GM18870 (cell line): ENCODE measurements at regions not wholly inside any gene's neighbourhood (a gene's known extent, or its start where the extent isn't known, plus 50 kb on each side); places are given as distances from the start of the nearest gene placed in this dataset.

Experiments used
- ATAC-seq: cut with Tn5 transposase; IDR thresholded peaks from one replicate; pipeline ENCODE4 v1.9.1; 2021; ENCODE audit warnings: moderate library complexity; ENCODE audit not compliant: unreplicated experiment

DNA sequence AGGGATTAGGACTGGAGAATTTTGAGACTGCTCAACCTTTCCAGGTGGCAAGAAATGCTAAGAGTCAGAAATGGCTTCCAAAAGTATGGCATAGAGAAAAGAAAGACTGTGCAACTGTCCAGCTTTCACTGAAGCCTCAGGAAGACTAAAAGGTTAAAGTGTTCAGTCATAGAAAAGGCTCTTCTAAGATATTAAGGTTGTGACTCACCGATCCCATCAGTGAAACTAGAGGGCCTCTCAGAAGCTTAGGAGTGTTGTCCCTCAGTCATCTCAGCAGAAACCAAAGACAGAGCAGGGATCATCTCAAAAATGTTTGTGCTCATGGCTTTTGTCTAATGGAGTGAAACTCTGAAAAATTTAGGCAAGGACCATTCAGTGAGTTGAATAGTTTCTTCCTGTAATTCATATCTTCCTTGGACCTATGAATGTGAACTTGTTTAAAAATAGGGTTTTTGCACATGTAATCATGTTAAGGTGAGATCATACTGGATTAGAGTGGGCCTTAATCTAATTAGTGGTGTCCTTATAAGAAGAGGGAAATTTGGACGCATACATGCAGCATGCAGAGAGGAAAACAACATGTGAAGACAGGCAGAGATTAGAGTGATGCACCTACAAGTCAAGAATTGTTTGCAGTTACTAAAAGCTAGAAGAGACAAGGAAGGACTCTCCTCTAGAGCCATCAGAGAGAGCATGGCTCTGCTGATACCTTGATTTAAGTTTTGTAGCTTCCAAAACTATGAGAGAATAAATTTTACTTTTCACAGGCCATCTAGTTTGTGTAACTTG lies 71.3 kb downstream of the RPE65 start:
- ATAC-seq = no peak

GRCh38 chr1:68377098-68377497 lies 72.7 kb downstream of the RPE65 start:
- ATAC-seq = no peak

DNA sequence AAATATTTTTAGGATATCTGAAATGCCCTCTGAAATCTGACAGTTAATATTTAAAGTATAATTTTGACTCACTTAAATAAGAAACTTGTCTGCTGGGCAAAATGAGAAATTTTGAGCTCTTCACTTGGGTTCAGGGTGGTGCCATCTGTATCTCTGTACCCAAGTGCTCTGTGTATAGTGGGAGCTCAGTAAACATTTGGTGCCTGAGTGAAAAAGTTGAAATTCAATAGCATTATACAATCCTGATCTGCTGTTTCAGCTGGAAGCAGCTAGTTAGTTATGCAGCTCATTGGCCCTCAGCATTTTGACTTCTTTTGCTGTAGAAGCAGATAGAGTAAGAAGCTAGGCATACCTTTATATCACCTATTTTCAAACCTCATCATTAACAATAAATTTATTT lies 73.3 kb downstream of the RPE65 start:
- no peak for ATAC-seq

- ATAC-seq = no peak
Measured at GRCh38 chr1:68375919-68376318, 73.8 kb downstream of the RPE65 start.

DNA sequence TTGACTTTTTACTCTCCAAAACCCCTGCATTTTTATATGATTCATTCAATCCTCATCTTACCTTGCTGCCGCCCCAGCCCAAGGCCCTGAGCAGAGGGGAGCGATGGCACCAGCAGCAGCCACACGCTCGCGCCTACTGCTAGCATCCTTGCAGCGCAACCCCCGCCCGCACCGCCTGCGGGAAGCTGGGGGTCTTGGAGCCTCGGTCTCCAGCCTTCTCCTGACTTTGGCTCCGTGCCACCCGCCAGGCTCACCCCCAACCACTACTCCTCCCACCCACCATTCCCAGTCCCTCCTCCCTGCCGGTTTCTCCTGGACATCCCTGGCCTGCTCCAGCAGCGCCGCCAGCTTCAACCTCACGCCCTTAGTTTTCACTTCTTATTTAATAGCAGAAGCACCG lies 76.6 kb downstream of the RPE65 start:
- no peak for ATAC-seq

DNA sequence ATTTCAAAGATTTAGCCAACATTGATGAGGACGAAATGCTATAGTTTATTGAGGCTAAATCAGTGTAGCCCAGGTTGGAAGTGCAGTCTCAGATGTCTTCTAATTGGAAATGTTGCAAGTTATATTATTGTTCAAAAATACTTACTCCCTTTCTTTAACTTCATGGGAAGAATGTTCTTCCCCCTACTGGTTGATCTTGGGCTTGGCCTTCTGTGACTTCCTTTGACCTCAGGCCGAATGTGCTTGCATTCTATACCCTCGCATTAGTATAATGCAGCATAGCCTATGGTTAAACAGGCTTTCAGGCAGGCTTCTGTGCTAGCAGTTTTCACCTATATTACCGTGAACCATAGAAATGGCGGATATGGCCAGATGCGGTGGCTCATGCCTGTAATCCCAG lies 77.3 kb downstream of the RPE65 start:
- no peak for ATAC-seq

DNA sequence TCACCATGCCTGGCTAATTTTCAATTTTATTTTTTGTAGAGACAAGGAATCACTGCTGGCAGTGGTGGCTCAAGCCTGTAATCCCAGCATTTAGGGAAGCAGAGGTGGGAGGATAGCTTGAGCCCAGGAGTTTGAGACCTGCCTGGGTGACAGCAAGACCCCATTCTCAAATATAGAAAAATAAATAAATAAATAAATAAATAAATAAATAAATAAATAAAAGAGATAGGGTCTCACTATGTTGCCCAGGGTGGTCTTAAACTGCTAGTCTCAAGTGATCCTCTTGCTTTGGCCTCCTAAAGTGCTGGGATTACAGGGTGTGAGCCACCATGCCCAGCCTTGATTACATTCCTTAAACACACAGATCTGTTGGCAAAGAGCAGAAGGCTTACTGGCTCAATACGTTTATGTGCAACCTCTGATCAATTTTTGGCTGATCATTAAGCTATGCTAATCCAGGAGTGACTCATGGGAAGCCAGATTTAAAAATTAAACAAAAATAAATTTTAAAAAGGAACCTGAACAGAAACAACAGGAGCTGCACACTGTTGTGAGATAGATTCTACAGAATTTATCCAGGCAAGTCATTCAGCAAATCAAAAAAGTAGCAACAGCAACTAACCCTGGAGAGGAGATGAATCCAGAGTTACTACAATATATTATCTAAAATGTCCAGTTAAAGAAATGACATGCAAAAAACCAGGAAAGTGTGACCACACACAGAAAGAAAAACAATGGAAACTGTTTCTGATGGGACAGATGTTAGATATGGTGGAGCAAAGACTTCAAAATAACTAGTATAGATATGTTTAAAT lies 79.4 kb downstream of the RPE65 start:
- no peak for ATAC-seq

GRCh38 chr1:68366572-68366971 lies 83.2 kb downstream of the RPE65 start:
- ATAC-seq = no peak

- ATAC-seq = no peak
Measured at GRCh38 chr1:68365709-68366382, 83.9 kb downstream of the RPE65 start.

DNA sequence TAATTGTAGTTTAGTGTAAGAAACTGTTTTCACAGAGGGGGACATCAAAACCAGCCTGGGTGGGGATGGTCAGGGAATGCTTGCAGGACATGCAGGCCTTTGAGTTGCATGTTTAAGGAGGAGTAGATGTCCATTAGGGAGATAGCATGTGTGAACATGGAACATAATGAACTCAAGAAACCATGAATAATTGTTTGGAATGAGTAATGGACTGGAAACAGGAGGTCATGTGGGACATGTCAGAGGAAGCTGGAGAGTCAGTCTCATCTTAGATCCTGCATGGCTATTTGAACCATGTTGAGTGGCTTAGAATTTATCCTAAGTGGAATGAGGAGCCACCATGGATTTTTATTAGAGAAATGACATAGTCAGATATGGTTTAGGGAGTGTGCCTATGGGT lies 86.4 kb downstream of the RPE65 start:
- no peak for ATAC-seq

GRCh38 chr1:68361346-68361910 lies 88.3 kb downstream of the RPE65 start:
- ATAC-seq = no peak

GRCh38 chr1:68359045-68359444 lies 90.7 kb downstream of the RPE65 start:
- no peak for ATAC-seq

DNA sequence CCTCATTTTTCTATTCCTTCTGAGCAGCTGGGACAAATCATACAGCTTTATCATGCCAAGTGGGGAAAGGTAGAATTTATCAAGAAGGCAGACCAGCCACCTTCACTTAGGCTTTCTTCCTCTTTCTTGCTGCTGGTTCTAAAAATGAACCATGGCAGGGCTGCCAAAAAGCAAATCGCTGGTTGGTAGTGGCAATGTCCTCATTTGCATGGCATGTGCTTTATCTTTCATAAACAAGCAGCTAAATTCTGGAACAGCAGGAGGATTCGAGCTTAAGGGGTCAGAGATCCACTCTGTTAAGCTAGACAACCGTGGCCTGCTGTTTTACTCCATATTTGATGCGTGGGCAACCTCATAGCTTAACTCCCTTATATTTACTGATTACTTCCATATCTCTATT lies 91.3 kb downstream of the RPE65 start:
- ATAC-seq = no peak

- ATAC-seq = no peak
Measured at GRCh38 chr1:68355614-68356013, 94.1 kb downstream of the RPE65 start.

DNA sequence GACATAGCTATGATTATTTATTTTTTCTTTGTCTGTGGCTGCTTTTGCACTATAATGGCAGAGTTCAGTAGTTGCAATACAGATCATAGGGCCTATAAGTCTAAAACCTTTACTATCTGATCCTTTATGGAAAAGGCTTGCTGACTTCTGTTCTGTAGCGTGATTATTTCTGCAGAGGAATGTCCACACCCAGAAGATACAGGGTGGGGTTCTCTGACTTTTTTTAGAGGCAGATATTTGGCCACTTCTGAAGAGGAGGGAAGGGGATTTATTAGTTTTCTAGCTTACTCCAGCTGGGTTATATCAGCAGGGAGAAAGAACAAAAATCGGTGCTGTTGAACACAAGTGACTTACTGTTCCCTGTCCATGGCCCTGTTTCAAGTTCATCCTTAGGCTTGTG lies 97.6 kb downstream of the RPE65 start:
- ATAC-seq = no peak

GRCh38 chr1:68347415-68347814 lies 102.3 kb downstream of the RPE65 start:
- ATAC-seq = peak; percentile 84

GRCh38 chr1:68346188-68346808 lies 103.5 kb downstream of the RPE65 start:
- no peak for ATAC-seq

GRCh38 chr1:68344208-68344607 lies 105.5 kb downstream of the RPE65 start:
- no peak for ATAC-seq

- ATAC-seq = no peak
Measured at GRCh38 chr1:68340951-68341350, 108.6 kb upstream of the WLS start.

- ATAC-seq = no peak
Measured at GRCh38 chr1:68339505-68339904, 107.2 kb upstream of the WLS start.

DNA sequence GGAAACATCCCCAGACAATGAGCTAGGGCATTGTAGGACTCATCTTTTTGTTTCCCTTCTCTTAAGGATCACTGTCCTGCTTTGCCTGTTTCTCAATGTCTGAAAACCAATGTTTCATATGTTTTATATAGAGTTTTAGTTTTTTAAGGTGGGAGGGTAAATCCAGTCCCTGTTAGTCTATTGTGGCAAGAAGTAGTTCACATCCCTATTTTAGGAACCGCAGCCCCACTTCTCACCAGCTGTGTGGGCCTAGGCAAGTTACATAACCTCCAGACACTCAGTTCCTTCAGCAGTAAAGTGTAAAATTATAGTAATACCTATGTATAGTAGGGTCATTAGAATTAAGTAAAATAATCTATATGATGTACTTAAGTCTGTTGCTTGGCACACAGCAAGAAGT lies 105.8 kb upstream of the WLS start:
- ATAC-seq = no peak
